B cell (primary cell): ENCODE measurements at regions not wholly inside any gene's neighbourhood (a gene's known extent, or its start where the extent isn't known, plus 50 kb on each side); places are given as distances from the start of the nearest gene placed in this dataset.
"Not testable (repeated sequence)": the region's sequence is repeated elsewhere in the genome, so short reads cannot be mapped to it uniquely, and the experiment has no call there.

Experiments used
- ATAC-seq: fragments of 200-7000 bp; cut with Tn5 transposase; one replicate; pipeline ENCODE4 v1.10.0; 2021; ENCODE audit warnings: low read depth, mild to moderate bottlenecking, moderate number of reproducible peaks, moderate library complexity
- CTCF ChIA-PET: fragments of 350-600 bp; sonication (Branson Sonifier 250); formaldehyde crosslinking; loops from one replicate; lab custom pipeline; 2021; ENCODE audit warnings: antibody characterized with exemption, inconsistent platforms; lab: Charles Lee
- POLR2A ChIA-PET: fragments of 350-600 bp; sonication (Branson Sonifier 250); formaldehyde crosslinking; loops from one replicate; lab custom pipeline; 2021; ENCODE audit warnings: antibody characterized with exemption; lab: Charles Lee
- DNase-seq: peaks from one replicate; pipeline ENCODE4 v3.0.0; 2013
- H2AFZ ChIP-seq: 2 replicates; pipeline ENCODE4 v1.6.1; 2012; ENCODE audit warnings: mild to moderate bottlenecking, low read depth, low read length; ENCODE audit not compliant: insufficient read depth, poor library complexity, severe bottlenecking
- H3K27ac ChIP-seq, 2 donors: 1 replicate in 1 of 2; 2 replicates in 1 of 2; pipeline ENCODE4 v1.5.1; 2012 to 2013; ENCODE audit warnings: low read length in 2 of 2, mild to moderate bottlenecking in 2 of 2, moderate library complexity in 1 of 2
- H3K27me3 ChIP-seq, 4 experiments: fragments of 200-600 bp in 1 of 4; sonication (generic) in 1 of 4; replicated peaks in 1 of 4; 1 replicate in 2 of 4; 2 replicates in 2 of 4; pipeline versions ENCODE4 v1.6.1 to v1.7.0; 2013 to 2016; ENCODE audit warnings: low read length in 3 of 4, mild to moderate bottlenecking in 2 of 4, mixed read lengths in 1 of 4, moderate library complexity in 1 of 4; ENCODE audit not compliant: insufficient read depth in 4 of 4, control insufficient read depth in 3 of 4; ENCODE audit errors: control extremely low read depth in 1 of 4
- H3K36me3 ChIP-seq, 2 experiments: replicated peaks in 1 of 2; 1 replicate in 1 of 2; 2 replicates in 1 of 2; pipeline versions ENCODE4 v1.6.1 to v1.7.1; 2013; ENCODE audit warnings: low read length in 1 of 2; ENCODE audit not compliant: insufficient read depth in 2 of 2, control insufficient read depth in 1 of 2; ENCODE audit errors: control extremely low read depth in 1 of 2, extremely low read depth in 1 of 2
- H3K4me1 ChIP-seq, 2 donors: fragments of 200-600 bp in 1 of 2; sonication (generic) in 1 of 2; 1 replicate in 1 of 2; 2 replicates in 1 of 2; pipeline versions ENCODE4 v1.5.1 to v1.6.1; 2013 to 2017; ENCODE audit warnings: low read length in 2 of 2; ENCODE audit not compliant: control insufficient read depth in 2 of 2, insufficient read depth in 2 of 2
- H3K4me2 ChIP-seq: replicated peaks from 2 replicates; pipeline ENCODE3; 2012; ENCODE audit warnings: mild to moderate bottlenecking, low read depth, low read length; ENCODE audit not compliant: poor library complexity, severe bottlenecking
- H3K4me3 ChIP-seq, 5 experiments: fragments of 200-600 bp in 1 of 5; sonication (generic) in 1 of 5; 1 replicate in 3 of 5; 2 replicates in 2 of 5; pipeline versions ENCODE4 v1.5.1 to v1.7.0; 2011 to 2016; ENCODE audit warnings: low read length in 4 of 5, mild to moderate bottlenecking in 4 of 5, low read depth in 2 of 5, control low read depth in 1 of 5, moderate library complexity in 1 of 5; ENCODE audit not compliant: insufficient read depth in 1 of 5; ENCODE audit errors: control extremely low read depth in 1 of 5, extremely low read depth in 1 of 5
- H3K79me2 ChIP-seq: fragments of 200-600 bp; sonication (generic); one replicate; pipeline ENCODE4 v1.6.0; 2016; ENCODE audit warnings: low read length; ENCODE audit not compliant: control insufficient read depth, insufficient read depth
- H3K9ac ChIP-seq: fragments of 200-600 bp; sonication (generic); 2 replicates; pipeline ENCODE4 v1.6.1; 2017; ENCODE audit warnings: mild to moderate bottlenecking, low read length, moderate library complexity
- H3K9me3 ChIP-seq, 3 donors: one replicate each; pipeline versions ENCODE4 v1.6.1 to v1.7.1; 2013; ENCODE audit warnings: low read length in 2 of 3; ENCODE audit not compliant: control insufficient read depth in 2 of 3, insufficient read depth in 1 of 3; ENCODE audit errors: control extremely low read depth in 1 of 3
- H4K20me1 ChIP-seq: 2 replicates; pipeline ENCODE4 v1.6.0; 2012; ENCODE audit warnings: mild to moderate bottlenecking, low read length; ENCODE audit not compliant: insufficient read depth, control insufficient read depth, poor library complexity, severe bottlenecking
- H3K27ac Mint-ChIP-seq: one replicate; pipeline ENCODE4 v1.8.0; 2021; ENCODE audit warnings: mixed read lengths
- H3K27me3 Mint-ChIP-seq: one replicate; pipeline ENCODE4 v1.8.0; 2021; ENCODE audit warnings: mixed read lengths
- H3K4me1 Mint-ChIP-seq: one replicate; pipeline ENCODE4 v1.8.0; 2021; ENCODE audit warnings: mixed read lengths
- H3K4me3 Mint-ChIP-seq: one replicate; pipeline ENCODE4 v1.8.0; 2021; ENCODE audit warnings: mixed read lengths
- H3K9me3 Mint-ChIP-seq: one replicate; pipeline ENCODE4 v1.8.0; 2022; ENCODE audit warnings: mixed read lengths; ENCODE audit not compliant: insufficient read depth
- EZH2 ChIP-seq: IDR thresholded peaks from 2 replicates; pipeline ENCODE4 v1.6.1; 2012; ENCODE audit warnings: borderline replicate concordance, low read depth, mild to moderate bottlenecking, moderate library complexity, low read length; ENCODE audit not compliant: insufficient read depth, poor library complexity, severe bottlenecking
- WGBS: methylation state at CpG from one replicate; pipeline ENCODE4 v1.1.5; 2013; ENCODE audit warnings: missing lambda C conversion rate; ENCODE audit not compliant: insufficient coverage; 5-methylcytosine and 5-hydroxymethylcytosine counted together
- intact Hi-C: fragments of 100-400 bp; cut with micrococcal nuclease; formaldehyde crosslinking; loops from one replicate; pipeline ENCODE4 v1.10.0; 2022

GRCh38 chr11:21798216-21798615, 394.7 kb upstream of the ANO5 start:
- CTCF ChIA-PET = no interaction called here
- intact Hi-C loops = no loop called here

GRCh38 chr11:21804523-21804922, 388.4 kb upstream of the ANO5 start:
- H3K27ac ChIP-seq, ATAC-seq, H3K4me2 ChIP-seq, H3K9me3 Mint-ChIP-seq, H2AFZ ChIP-seq, H3K36me3 ChIP-seq, H3K4me3 ChIP-seq, H3K27ac Mint-ChIP-seq, H3K9me3 ChIP-seq, H4K20me1 ChIP-seq, H3K27me3 ChIP-seq, POLR2A ChIA-PET, H3K27me3 Mint-ChIP-seq, H3K4me1 Mint-ChIP-seq, intact Hi-C loops, H3K79me2 ChIP-seq, H3K4me3 Mint-ChIP-seq, H3K9ac ChIP-seq, CTCF ChIA-PET, DNase-seq, H3K4me1 ChIP-seq: not testable (repeated sequence)
- no CpG with 5 or more reads among the region's 1 CpG for WGBS

More at GRCh38 chr11:21798216-21798615, 394.7 kb upstream of the ANO5 start:
- ATAC-seq (no peak), DNase-seq (no peak)
- Histone ChIP-seq H3K36me3 (no peaks in the 10 kb centered on the region), H3K27ac (no peak overlapping the region), H3K79me2 (no peaks in the 10 kb centered on the region), H4K20me1 (no peaks in the 10 kb centered on the region), H3K9me3 (peaks cover 0 to 5% (median under 1%) of the 10 kb centered on the region in 3 donors), H2AFZ (no peak overlapping the region), H3K4me3 (no peak overlapping the region), H3K4me1 (no peaks in the 10 kb centered on the region), H3K4me2 (no peak overlapping the region), H3K9ac (no peak overlapping the region), H3K27me3 (no peaks in the 10 kb centered on the region)
- POLR2A ChIA-PET = no interaction called here
- Mint-ChIP-seq H3K4me3 (no peak overlapping the region), H3K9me3 (peaks cover 4% of the 10 kb centered on the region), H3K27ac (no peak overlapping the region), H3K27me3 (no peaks in the 10 kb centered on the region), H3K4me1 (no peaks in the 10 kb centered on the region)
- WGBS = 100% methylated on average over 1 of the region's 2 CpGs
- TF ChIP-seq EZH2 = no peak
